H1 (cell line): ENCODE measurements at regions not wholly inside any gene's neighbourhood (a gene's known extent, or its start where the extent isn't known, plus 50 kb on each side); places are given as distances from the start of the nearest gene placed in this dataset.

Source experiments
- CTCF ChIP-seq, 3 experiments: IDR thresholded peaks; 1 replicate in 2 of 3; 2 replicates in 1 of 3; pipeline versions ENCODE4 v1.5.1 to v1.6.1; 2011; ENCODE audit warnings: low read length in 3 of 3, mild to moderate bottlenecking in 3 of 3, inconsistent platforms in 2 of 3, low read depth in 1 of 3, moderate library complexity in 1 of 3; ENCODE audit not compliant: insufficient read depth in 1 of 3; ENCODE audit errors: control extremely low read depth in 1 of 3
- EP300 ChIP-seq, 2 experiments: IDR thresholded peaks; 1 replicate in 1 of 2; 2 replicates in 1 of 2; pipeline ENCODE4 v1.6.1; 2011 to 2012; ENCODE audit warnings: low read depth in 2 of 2, low read length in 2 of 2, mild to moderate bottlenecking in 2 of 2, borderline replicate concordance in 1 of 2, inconsistent platforms in 1 of 2, moderate library complexity in 1 of 2
- SAP30 ChIP-seq: fragments of 300-600 bp; sonication (generic); IDR thresholded peaks from 2 replicates; pipeline ENCODE4 v1.7.1; 2012; ENCODE audit warnings: low read length, moderate library complexity, mild to moderate bottlenecking, inconsistent platforms; ENCODE audit not compliant: insufficient read depth, insufficient replicate concordance
- SUZ12 ChIP-seq: fragments of 200-600 bp; sonication (generic); IDR thresholded peaks from 2 replicates; pipeline ENCODE4 v1.6.1; 2012; ENCODE audit warnings: mild to moderate bottlenecking, inconsistent platforms, low read length, moderate library complexity, mixed read lengths
- TAF1 ChIP-seq: IDR thresholded peaks from 2 replicates; pipeline ENCODE4 v1.6.1; 2011; ENCODE audit warnings: mild to moderate bottlenecking, low read depth, low read length
- TEAD4 ChIP-seq: IDR thresholded peaks from 2 replicates; pipeline ENCODE4 v1.6.1; 2012; ENCODE audit warnings: low read depth, low read length, inconsistent platforms, mixed read lengths
- USF2 ChIP-seq: IDR thresholded peaks from 2 replicates; pipeline ENCODE4 v1.6.1; 2011; ENCODE audit warnings: low read length, improper control_type of control experiment

DNA sequence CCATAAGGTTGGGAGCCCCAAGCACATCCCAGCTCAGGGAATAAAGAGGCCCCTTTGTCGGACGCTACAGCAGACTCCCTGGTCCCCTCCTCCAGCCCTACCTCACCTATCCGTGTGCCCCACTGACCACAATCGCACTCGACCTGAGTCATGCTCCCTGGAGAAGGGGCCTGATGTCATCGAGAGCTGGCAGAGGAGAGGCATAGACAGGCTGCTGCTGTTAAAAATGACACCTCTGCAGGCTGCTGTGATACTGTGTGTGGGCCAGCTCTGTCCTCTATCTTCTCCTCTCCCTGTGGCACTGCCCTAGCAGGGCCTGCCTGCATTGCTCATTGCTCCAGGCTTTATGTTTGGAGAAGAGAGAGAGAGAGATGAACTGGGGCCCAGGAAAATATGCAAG, 123.4 kb upstream of the SYT13 start:
- TF ChIP-seq SAP30 (no peak), USF2 (no peak), SUZ12 (no peak), TAF1 (no peak), EP300 (IDR thresholded peaks at IDR 0.05; ENCODE audit: borderline replicate concordance in 1 of 2, low read depth in 2 of 2, low read length in 2 of 2) (no peak), CTCF (IDR thresholded peaks at IDR 0.05; ENCODE audit: control extremely low read depth in 1 of 3, insufficient read depth in 1 of 3, low read depth in 1 of 3, low read length in 3 of 3) (no peak), TEAD4 (no peak)
